Limb (tissue), 2 donors: ENCODE measurements at regions not wholly inside any gene's neighbourhood (a gene's known extent, or its start where the extent isn't known, plus 50 kb on each side); places are given as distances from the start of the nearest gene placed in this dataset.

Experiments used
- DNase-seq, 2 donors: peaks; one replicate each; pipeline ENCODE4 v3.0.0-alpha.2; 2016; ENCODE audit errors: extremely low spot score in 2 of 2

DNA sequence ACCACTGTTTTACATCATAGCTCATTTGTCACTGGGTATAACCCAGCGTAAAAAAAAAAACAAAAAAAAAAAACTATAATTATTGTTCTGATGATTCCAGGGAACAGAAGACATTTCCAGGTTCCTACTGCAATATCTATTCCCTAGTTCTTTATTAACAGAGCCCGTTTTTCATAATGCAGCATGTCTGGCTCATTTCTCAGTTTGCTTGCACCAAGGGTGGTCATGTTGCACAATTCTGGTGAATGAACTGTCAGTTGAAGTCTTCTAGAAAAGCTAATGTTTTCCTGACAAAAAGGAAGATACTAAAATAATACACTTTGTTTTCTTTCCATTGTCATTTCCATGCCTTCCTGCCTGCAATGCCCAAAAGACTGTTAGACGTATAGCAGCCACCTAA, 180.1 kb downstream of the RDH14 start:
- no peak for DNase-seq

GRCh38 chr2:18379870-18380269, 180.6 kb downstream of the RDH14 start:
- DNase-seq: no peak

GRCh38 chr2:18378020-18378653, 182.3 kb downstream of the RDH14 start:
- DNase-seq: peak; percentile 63 to 72

- no peak for DNase-seq
These were observed 183.5 kb downstream of the RDH14 start for GRCh38 chr2:18376936-18377335.

DNA sequence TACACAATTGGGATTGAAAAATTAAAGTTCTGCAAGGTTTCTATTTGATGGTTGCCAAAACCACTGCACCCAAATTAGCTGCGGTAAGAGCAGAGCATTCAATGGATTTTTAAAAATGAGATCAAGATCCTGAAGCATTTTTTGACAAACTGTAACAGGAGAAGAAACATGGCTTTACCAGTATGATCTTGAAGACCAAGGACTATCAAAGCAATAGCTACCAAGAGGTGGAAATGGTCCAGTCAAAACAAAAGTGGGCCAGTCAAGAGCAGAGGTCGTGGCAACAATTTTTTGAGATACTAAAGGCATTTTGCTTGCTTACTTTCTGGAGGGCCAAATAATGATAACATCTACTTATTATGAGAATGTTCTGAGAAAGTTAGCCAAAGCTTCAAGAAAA, 186.8 kb downstream of the RDH14 start:
- no peak for DNase-seq

DNA sequence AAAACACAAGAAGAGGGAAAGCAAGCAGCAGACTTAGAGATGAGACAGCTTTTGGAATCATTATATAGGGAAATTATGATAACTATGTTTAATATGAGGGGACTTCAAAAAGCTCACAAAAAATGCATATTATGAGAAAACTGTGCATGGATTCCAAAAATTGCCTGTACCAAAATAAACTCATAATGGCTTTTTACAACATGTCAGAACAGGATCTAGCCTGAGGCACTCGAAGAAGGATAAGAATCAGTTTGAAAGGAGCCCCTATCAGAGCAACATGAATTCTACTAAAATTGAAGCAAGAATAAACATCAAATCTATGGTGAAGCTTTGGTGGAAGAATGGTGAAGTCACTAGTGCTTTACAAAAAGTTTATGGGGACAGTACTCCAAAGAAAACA, 187.4 kb downstream of the RDH14 start:
- DNase-seq: no peak

DNA sequence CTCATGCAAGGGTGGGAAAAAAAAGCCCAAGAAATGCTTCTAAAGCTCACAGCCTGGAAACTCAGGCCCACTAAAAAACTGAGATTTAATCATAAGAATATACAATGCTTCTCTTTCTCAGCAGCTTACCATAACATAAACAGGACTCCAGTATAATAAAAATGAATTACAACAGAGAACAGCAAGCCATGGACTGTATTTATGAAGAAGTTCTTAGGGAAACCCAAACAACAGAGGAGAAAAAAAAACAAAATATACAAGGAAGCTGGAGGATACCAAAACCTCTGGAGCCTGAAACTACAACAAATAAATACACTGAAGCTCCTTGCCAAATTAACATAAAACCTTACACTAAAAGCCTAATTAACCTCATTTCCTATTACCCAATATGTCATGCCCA, 187.8 kb downstream of the RDH14 start:
- DNase-seq: no peak

DNA sequence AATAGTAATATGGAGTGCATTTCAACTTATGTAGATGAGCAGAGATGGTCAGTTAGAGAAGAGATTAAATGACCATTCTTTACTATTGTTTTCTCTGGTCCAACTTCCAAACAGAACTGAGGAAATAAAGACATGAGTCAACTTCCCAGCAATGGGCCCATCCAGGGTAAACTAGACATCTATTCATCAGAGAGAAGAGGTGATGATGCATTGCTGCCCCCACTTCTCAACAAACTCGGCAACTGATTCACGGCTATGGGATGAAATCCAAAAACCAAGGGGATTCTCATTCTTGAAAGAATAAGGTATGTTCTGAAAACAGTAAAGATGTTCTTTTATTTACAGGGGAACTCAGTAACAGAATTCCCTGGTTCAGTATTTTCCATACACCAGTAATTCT, 190.7 kb downstream of the RDH14 start:
- no peak for DNase-seq

DNA sequence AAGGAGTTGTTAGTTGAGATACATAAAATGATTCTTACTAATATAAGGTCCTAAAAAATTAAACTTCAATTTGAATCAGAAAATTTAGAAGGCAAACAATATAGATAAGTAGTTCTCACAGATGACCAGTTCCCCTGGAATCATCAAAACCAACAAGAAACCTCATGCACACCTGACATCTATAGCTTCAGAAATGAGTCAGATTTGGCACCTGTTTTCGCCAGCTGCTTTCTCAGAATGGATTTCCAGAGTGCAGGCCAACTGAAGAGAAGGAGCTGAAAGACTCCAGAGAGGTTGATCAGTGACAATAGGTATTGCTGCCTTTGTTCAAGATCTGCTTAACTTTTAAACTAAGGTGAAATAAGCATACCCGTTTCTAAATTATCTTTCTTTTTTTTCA, 192.4 kb downstream of the RDH14 start:
- no peak for DNase-seq

GRCh38 chr2:18365342-18365741, 195.1 kb downstream of the RDH14 start:
- no peak for DNase-seq

- no peak for DNase-seq
These were observed 197.1 kb downstream of the RDH14 start for GRCh38 chr2:18363348-18363747.

GRCh38 chr2:18362696-18363095, 197.8 kb downstream of the RDH14 start:
- DNase-seq: no peak

- DNase-seq: no peak
These were observed 202.9 kb downstream of the RDH14 start for GRCh38 chr2:18357537-18357936.

DNA sequence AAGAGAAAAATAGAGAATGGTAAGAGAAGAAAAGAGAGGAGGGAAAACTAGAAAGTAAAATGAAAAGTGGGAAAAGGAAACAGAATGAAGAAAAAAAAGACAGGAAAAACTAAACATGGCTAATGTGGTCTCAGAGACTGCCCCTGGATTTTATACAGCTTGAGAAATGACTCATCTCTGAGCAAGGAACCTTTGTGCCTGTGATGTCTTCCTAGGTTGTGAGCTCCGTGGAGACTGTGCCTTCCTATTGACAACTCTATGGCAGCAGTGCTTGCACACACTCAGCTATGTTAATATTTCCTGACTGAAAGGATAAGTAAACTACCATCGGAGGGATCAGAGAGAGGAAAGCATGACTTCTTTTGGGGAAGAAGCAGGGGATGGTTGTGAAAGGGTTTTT, 203.8 kb downstream of the RDH14 start:
- no peak for DNase-seq

GRCh38 chr2:18349421-18349820, 211.0 kb downstream of the RDH14 start:
- no peak for DNase-seq

- no peak for DNase-seq
These were observed 213.6 kb downstream of the RDH14 start for GRCh38 chr2:18346874-18347273.

- DNase-seq: peak in 1 of 2 donors; percentile 4
These were observed 214.1 kb downstream of the RDH14 start for GRCh38 chr2:18346344-18346743.

- DNase-seq: no peak
These were observed 214.6 kb downstream of the RDH14 start for GRCh38 chr2:18345848-18346247.

- no peak for DNase-seq
These were observed 217.6 kb downstream of the RDH14 start for GRCh38 chr2:18342901-18343300.

- no peak for DNase-seq
These were observed 221.1 kb downstream of the RDH14 start for GRCh38 chr2:18339326-18339725.

DNA sequence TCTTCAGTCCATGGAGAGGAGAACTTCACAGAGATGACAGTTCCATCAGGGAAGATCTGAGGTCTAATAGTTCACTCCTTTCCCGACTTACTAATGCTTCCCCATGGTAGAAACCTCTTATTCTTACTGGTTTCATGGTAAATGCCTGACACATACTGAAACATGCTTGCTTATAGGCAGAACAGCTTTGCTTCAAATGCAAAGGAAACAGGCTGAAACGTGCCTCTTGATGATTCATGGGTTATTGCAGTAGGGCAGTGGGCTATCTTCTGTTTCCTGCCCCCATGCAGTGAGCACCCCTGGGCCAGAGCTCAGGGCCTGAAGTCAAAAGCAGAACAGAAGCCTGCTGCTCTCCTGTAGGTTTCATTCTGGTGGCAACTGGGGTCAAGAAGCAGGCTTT, 223.5 kb downstream of the RDH14 start:
- DNase-seq: no peak

DNA sequence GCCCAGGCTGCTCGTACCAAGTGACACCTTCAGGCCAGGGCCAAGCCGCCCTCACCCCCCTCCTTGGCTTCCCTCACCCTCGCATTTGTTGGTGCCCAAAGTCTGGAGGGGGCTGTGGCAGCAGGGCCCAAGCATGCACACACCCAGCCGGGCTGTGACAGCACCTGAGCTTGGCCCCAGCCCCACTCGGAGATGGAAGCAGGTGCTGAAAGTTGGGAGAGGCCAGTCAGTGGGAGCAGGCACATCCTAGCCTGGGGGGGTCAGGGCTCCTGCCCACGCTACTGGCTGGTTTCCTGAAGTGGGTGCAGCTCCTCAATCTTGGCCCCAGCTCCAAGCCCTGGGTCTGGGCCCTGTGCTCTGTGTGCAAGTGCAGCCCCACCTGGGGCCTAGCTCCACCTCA, 228.0 kb downstream of the RDH14 start:
- DNase-seq: no peak

DNA sequence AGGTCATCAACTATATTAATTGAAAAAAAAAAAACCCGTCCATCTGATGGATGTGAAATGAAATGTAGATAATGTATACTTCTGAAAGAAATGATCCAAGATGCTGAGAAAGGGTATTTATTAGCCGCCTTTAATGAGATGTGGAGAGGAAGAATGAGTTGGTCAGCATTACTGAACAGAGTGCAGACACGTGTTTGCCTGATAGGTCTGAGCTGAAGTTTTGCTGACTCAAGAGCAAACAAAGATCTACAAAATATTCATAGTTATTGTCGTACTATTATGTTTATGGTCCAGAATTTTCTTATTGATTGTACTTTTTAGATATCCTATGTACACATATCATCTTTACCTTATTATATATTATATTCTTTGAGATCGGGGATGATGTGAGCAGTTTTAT, 235.3 kb downstream of the RDH14 start:
- DNase-seq: no peak

GRCh38 chr2:18319987-18320386, 240.5 kb downstream of the RDH14 start:
- DNase-seq: no peak
